ENCODE measurements at regions not wholly inside any gene's neighbourhood (a gene's known extent, or its start where the extent isn't known, plus 50 kb on each side); places are given as distances from the start of the nearest gene placed in this dataset.

DNA sequence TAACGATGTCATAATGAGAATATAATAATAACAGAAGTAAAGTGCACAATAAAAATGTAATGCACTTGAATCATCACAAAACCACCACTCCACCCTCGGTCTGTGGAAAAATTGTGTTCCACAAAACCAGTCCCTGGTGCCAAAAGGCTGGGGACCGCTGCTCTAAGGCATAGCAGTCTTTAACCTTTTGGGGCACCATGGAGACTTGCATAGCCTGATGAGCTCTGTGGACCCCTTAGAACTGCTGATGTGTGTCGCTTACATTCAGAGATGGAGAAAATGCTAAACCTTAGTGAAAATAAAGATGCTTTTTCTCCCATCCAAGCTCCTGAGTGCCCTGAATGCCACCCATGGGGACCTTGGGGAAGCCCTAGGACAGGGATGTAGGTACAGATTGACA is 87.6 kb upstream of the SEPTIN5 start:
- Histone ChIP-seq H3K14ac (ENCODE audit: insufficient read length) (no peak overlapping the region), H3K23me2 (ENCODE audit: low read depth, low read length) (no peaks in the 10 kb centered on the region), H4K91ac (replicated peaks; ENCODE audit: insufficient read length, low read length) (no peak overlapping the region), H3K4me1 (replicated peaks in 1 of 4; ENCODE audit: control insufficient read depth in 3 of 4, insufficient read depth in 4 of 4, low read length in 3 of 4) (peaks cover 0 to 21% (median 13%) of the 10 kb centered on the region in 4 experiments; a peak in 6 of 7 replicates), H2AK5ac (ENCODE audit: low read depth, low read length) (no peak overlapping the region), H3K79me2 (ENCODE audit: control insufficient read depth in 1 of 2, insufficient read depth in 2 of 2, low read length in 2 of 2) (no peaks in the 10 kb centered on the region), H2BK12ac (ENCODE audit: low read depth, low read length) (no peak overlapping the region), H3K18ac (ENCODE audit: extremely low read depth, low read length) (no peak overlapping the region), H3K4me2 (ENCODE audit: insufficient read depth in 1 of 2, low read depth in 2 of 2, low read length in 2 of 2) (no peak overlapping the region), H3K4ac (replicated peaks; ENCODE audit: insufficient read length, low read depth, low read length) (no peak overlapping the region), H3K79me1 (ENCODE audit: low read depth, low read length) (no peaks in the 10 kb centered on the region), H3K27ac (ENCODE audit: low read depth, low read length) (no peak overlapping the region), H2BK15ac (ENCODE audit: low read length) (no peak overlapping the region), H2AFZ (ENCODE audit: low read length) (no peak overlapping the region), H3K9me3 (ENCODE audit: insufficient read depth in 2 of 2, low read depth in 1 of 2, low read length in 1 of 2) (no peaks in the 10 kb centered on the region), H3K36me3 (ENCODE audit: control insufficient read depth in 2 of 4, insufficient read depth in 4 of 4, low read length in 3 of 4) (no peaks in the 10 kb centered on the region), H3K27me3 (replicated peaks in 1 of 4; ENCODE audit: control insufficient read depth in 3 of 4, extremely low read depth in 1 of 4, insufficient read depth in 3 of 4, low read length in 3 of 4) (no peaks in the 10 kb centered on the region), H3K9ac (replicated peaks in 1 of 4; ENCODE audit: extremely low read depth in 1 of 4, low read depth in 3 of 4, low read length in 3 of 4) (no peak overlapping the region), H2BK120ac (replicated peaks; ENCODE audit: low read depth, low read length) (no peak overlapping the region), H3K56ac (replicated peaks; ENCODE audit: insufficient read length, low read depth, low read length) (no peak overlapping the region), H4K8ac (ENCODE audit: extremely low read depth, insufficient read depth, low read length) (no peak overlapping the region), H2BK5ac (ENCODE audit: low read depth, low read length) (no peak overlapping the region), H2BK20ac (ENCODE audit: low read length) (no peak overlapping the region), H3K23ac (ENCODE audit: insufficient read length) (no peak overlapping the region), H3K4me3 (ENCODE audit: extremely low read depth in 1 of 4, insufficient read depth in 2 of 4, low read depth in 3 of 4, low read length in 4 of 4) (no peak overlapping the region), H4K20me1 (replicated peaks in 1 of 2; ENCODE audit: control insufficient read depth in 1 of 2, insufficient read depth in 2 of 2, low read length in 2 of 2) (no peaks in the 10 kb centered on the region), H4K5ac (ENCODE audit: insufficient read length, low read depth, low read length) (no peak overlapping the region)
- FAIRE-seq (no peak), DNase-seq (ENCODE audit: low read depth in 1 of 2, low spot score in 2 of 2) (no peak)
- 81% methylated on average over 4 of the region's 4 CpGs; no CpG with 5 or more reads in 1 of the 2 experiments for WGBS, 2 experiments (ENCODE audit: extremely low coverage in 1 of 2, insufficient coverage in 1 of 2, insufficient read length in 1 of 2, insufficient replicate concordance in 2 of 2, low coverage in 1 of 2, low lambda C conversion rate in 2 of 2, missing lambda C conversion rate in 1 of 2)
- POLR2A ChIA-PET (ENCODE audit: partially characterized antibody) = interaction anchor here (0.7 kb wide), 1 partner anchor 122 kb away, joined by 3 read pairs; no protein-coding TSS in a partner anchor
- CTCF ChIA-PET (ENCODE audit: partially characterized antibody) = interaction anchor here (1.2 to 1.5 kb wide), 3 partner anchors 15 to 131 kb away, joined by 3 to 5 read pairs (median 3); no protein-coding TSS in a partner anchor
- TF ChIP-seq PHF8 (conservative IDR thresholded peaks at IDR 0.05; ENCODE audit: low read depth, low read length) (no peak), JUN (IDR thresholded peaks at IDR 0.05; ENCODE audit: low read depth, low read length) (no peak), YY1 (IDR thresholded peaks at IDR 0.05; ENCODE audit: low read depth, low read length) (no peak), MAFK (IDR thresholded peaks at IDR 0.05; ENCODE audit: low read depth, low read length) (no peak), SUZ12 (IDR thresholded peaks at IDR 0.05; ENCODE audit: low read length) (no peak), EZH2 (IDR thresholded peaks at IDR 0.05; ENCODE audit: low read depth, low read length, severe bottlenecking) (no peak), RFX5 (IDR thresholded peaks at IDR 0.05; ENCODE audit: borderline replicate concordance, low read depth, low read length) (no peak), GTF2F1 (IDR thresholded peaks at IDR 0.05; ENCODE audit: borderline replicate concordance, low read depth, low read length) (no peak), POLR2AphosphoS5 (IDR thresholded peaks at IDR 0.05; ENCODE audit: low read depth, low read length) (no peak), SRF (IDR thresholded peaks at IDR 0.05; ENCODE audit: low read depth, low read length) (no peak), TAF1 (IDR thresholded peaks at IDR 0.05; ENCODE audit: low read depth, low read length) (no peak), HDAC2 (IDR thresholded peaks at IDR 0.05; ENCODE audit: borderline replicate concordance in 1 of 2, low read depth in 2 of 2, low read length in 2 of 2) (no peak), POU5F1 (IDR thresholded peaks at IDR 0.05; ENCODE audit: low read depth, low read length) (no peak), BACH1 (IDR thresholded peaks at IDR 0.05; ENCODE audit: low read length) (no peak)

Measured in H1 (cell line).